Neutrophil (primary cell): ENCODE measurements at regions not wholly inside any gene's neighbourhood (a gene's known extent, or its start where the extent isn't known, plus 50 kb on each side); places are given as distances from the start of the nearest gene placed in this dataset.

ENCODE experiments used
- H3K27ac ChIP-seq: fragments of 200-600 bp; sonication (generic); 2 replicates; pipeline ENCODE4 v1.5.1; 2016; ENCODE audit warnings: mild to moderate bottlenecking, moderate library complexity
- H3K27me3 ChIP-seq: fragments of 200-600 bp; sonication (generic); 2 replicates; pipeline ENCODE4 v1.6.0; 2016; ENCODE audit warnings: mild to moderate bottlenecking
- H3K36me3 ChIP-seq: fragments of 200-600 bp; sonication (generic); 2 replicates; pipeline ENCODE4 v1.5.1; 2017
- H3K4me1 ChIP-seq, 2 experiments: fragments of 200-600 bp in 1 of 2; sonication (generic) in 1 of 2; 1 replicate in 1 of 2; 2 replicates in 1 of 2; pipeline versions ENCODE4 v1.5.1 to v1.6.1; 2013 to 2016; ENCODE audit warnings: low read depth in 1 of 2, low read length in 1 of 2, mild to moderate bottlenecking in 1 of 2, moderate library complexity in 1 of 2; ENCODE audit not compliant: control insufficient read depth in 1 of 2, insufficient read depth in 1 of 2
- H3K4me3 ChIP-seq, 2 experiments: fragments of 200-600 bp in 1 of 2; sonication (generic) in 1 of 2; 1 replicate in 1 of 2; 2 replicates in 1 of 2; pipeline ENCODE4 v1.5.1; 2013 to 2016; ENCODE audit warnings: low read depth in 1 of 2, low read length in 1 of 2, mild to moderate bottlenecking in 1 of 2, moderate library complexity in 1 of 2
- H3K9me3 ChIP-seq: fragments of 200-600 bp; sonication (generic); 2 replicates; pipeline ENCODE4 v1.5.1; 2016
- CTCF ChIP-seq: fragments of 200-600 bp; sonication (generic); IDR thresholded peaks from 2 replicates; pipeline ENCODE4 v1.5.1; 2016; ENCODE audit warnings: antibody characterized with exemption

GRCh38 chr11:28571371-28571770 lies 463.2 kb downstream of the METTL15 start:
- Histone ChIP-seq H3K4me1 (no peaks in the 10 kb centered on the region), H3K4me3 (no peak overlapping the region), H3K36me3 (no peaks in the 10 kb centered on the region), H3K9me3 (no peaks in the 10 kb centered on the region), H3K27me3 (no peaks in the 10 kb centered on the region), H3K27ac (no peak overlapping the region)
- TF ChIP-seq CTCF, result no peak

- Histone ChIP-seq H3K27ac (no peak overlapping the region), H3K36me3 (no peaks in the 10 kb centered on the region), H3K9me3 (no peaks in the 10 kb centered on the region), H3K27me3 (no peaks in the 10 kb centered on the region), H3K4me3 (no peak overlapping the region), H3K4me1 (no peaks in the 10 kb centered on the region)
- TF ChIP-seq CTCF, result no peak
These were observed 460.9 kb downstream of the METTL15 start for GRCh38 chr11:28569106-28569505.

GRCh38 chr11:28566339-28567089 lies 458.3 kb downstream of the METTL15 start:
- Histone ChIP-seq H3K36me3 (no peaks in the 10 kb centered on the region), H3K27ac (no peak overlapping the region), H3K27me3 (no peaks in the 10 kb centered on the region), H3K4me3 (no peak overlapping the region), H3K9me3 (no peaks in the 10 kb centered on the region), H3K4me1 (no peaks in the 10 kb centered on the region)
- no peak for TF ChIP-seq CTCF

- H3K4me3 ChIP-seq, result no peak overlapping the region
- no peak overlapping the region for H3K27ac ChIP-seq
- no peaks in the 10 kb centered on the region for H3K4me1 ChIP-seq
- H3K9me3 ChIP-seq, result no peaks in the 10 kb centered on the region
- H3K27me3 ChIP-seq, result no peaks in the 10 kb centered on the region
- no peaks in the 10 kb centered on the region for H3K36me3 ChIP-seq
- no peak for TF ChIP-seq CTCF
These were observed 451.3 kb downstream of the METTL15 start for GRCh38 chr11:28559492-28559891.

- H3K27ac ChIP-seq, result no peak overlapping the region
- no peak for TF ChIP-seq CTCF
- no peaks in the 10 kb centered on the region for H3K36me3 ChIP-seq
- no peak overlapping the region for H3K4me3 ChIP-seq
- H3K4me1 ChIP-seq, result no peaks in the 10 kb centered on the region
- H3K9me3 ChIP-seq, result no peaks in the 10 kb centered on the region
- no peaks in the 10 kb centered on the region for H3K27me3 ChIP-seq
These were observed 439.1 kb downstream of the METTL15 start for GRCh38 chr11:28547321-28547741.
